H1 (cell line): ENCODE measurements at regions not wholly inside any gene's neighbourhood (a gene's known extent, or its start where the extent isn't known, plus 50 kb on each side); places are given as distances from the start of the nearest gene placed in this dataset.

Experiments
- CTCF ChIA-PET: fragments of 300-600 bp; sonication (Branson Sonifier 250); formaldehyde crosslinking; loops from one replicate; lab custom pipeline; 2021; ENCODE audit not compliant: partially characterized antibody; lab: Charles Lee
- POLR2A ChIA-PET: fragments of 300-600 bp; sonication (Branson Sonifier 250); formaldehyde crosslinking; loops from one replicate; lab custom pipeline; 2021; ENCODE audit warnings: inconsistent platforms; ENCODE audit not compliant: partially characterized antibody; lab: Charles Lee
- DNase-seq, 2 experiments: peaks; one replicate each; pipeline versions ENCODE4 v3.0.0 to v3.0.0-alpha.2; 2010 to 2022; ENCODE audit warnings: low spot score in 2 of 2, low read depth in 1 of 2, mixed read lengths in 1 of 2
- FAIRE-seq: peaks from 2 replicates; lab custom pipeline; 2011; peaks lifted over from hg19 to GRCh38; lab: Jason Lieb, UNC
- H2AFZ ChIP-seq: 2 replicates; pipeline ENCODE4 v1.8.1; 2012; ENCODE audit warnings: low read length, inconsistent platforms
- H2AK5ac ChIP-seq: 2 replicates; pipeline ENCODE4 v1.6.1; 2013; ENCODE audit warnings: low read depth, low read length
- H2BK120ac ChIP-seq: replicated peaks from 2 replicates; pipeline ENCODE3; 2013; ENCODE audit warnings: low read depth, low read length, inconsistent platforms
- H2BK12ac ChIP-seq: 2 replicates; pipeline ENCODE4 v1.6.1; 2013; ENCODE audit warnings: low read depth, low read length
- H2BK15ac ChIP-seq: 2 replicates; pipeline ENCODE4 v1.6.1; 2013; ENCODE audit warnings: low read length
- H2BK20ac ChIP-seq: 2 replicates; pipeline ENCODE4 v1.6.1; 2013; ENCODE audit warnings: low read length
- H2BK5ac ChIP-seq: 2 replicates; pipeline ENCODE4 v1.6.1; 2013; ENCODE audit warnings: low read depth, low read length
- H3K14ac ChIP-seq: 2 replicates; pipeline ENCODE4 v1.6.1; 2013; ENCODE audit warnings: inconsistent platforms; ENCODE audit not compliant: insufficient read length
- H3K18ac ChIP-seq: 2 replicates; pipeline ENCODE4 v1.6.1; 2013; ENCODE audit warnings: low read length; ENCODE audit errors: extremely low read depth
- H3K23ac ChIP-seq: 2 replicates; pipeline ENCODE4 v1.6.1; 2013; ENCODE audit warnings: inconsistent platforms; ENCODE audit not compliant: insufficient read length
- H3K23me2 ChIP-seq: 2 replicates; pipeline ENCODE4 v1.6.1; 2013; ENCODE audit warnings: low read depth, low read length
- H3K27ac ChIP-seq: 2 replicates; pipeline ENCODE4 v1.6.1; 2011; ENCODE audit warnings: low read depth, low read length, inconsistent platforms
- H3K27me3 ChIP-seq, 4 experiments: replicated peaks in 1 of 4; 1 replicate in 1 of 4; 2 replicates in 3 of 4; pipeline versions ENCODE4 v1.6.1 to v1.8.1; 2011 to 2013; ENCODE audit warnings: low read length in 3 of 4, mild to moderate bottlenecking in 3 of 4, inconsistent platforms in 2 of 4, mixed read lengths in 2 of 4, moderate library complexity in 1 of 4; ENCODE audit not compliant: control insufficient read depth in 3 of 4, insufficient read depth in 3 of 4; ENCODE audit errors: extremely low read depth in 1 of 4
- H3K36me3 ChIP-seq, 4 experiments: 2 replicates each; pipeline versions ENCODE4 v1.6.1 to v1.8.1; 2011 to 2013; ENCODE audit warnings: mild to moderate bottlenecking in 4 of 4, low read length in 3 of 4, moderate library complexity in 2 of 4, control low read depth in 1 of 4, inconsistent platforms in 1 of 4; ENCODE audit not compliant: insufficient read depth in 4 of 4, control insufficient read depth in 2 of 4
- H3K4ac ChIP-seq: replicated peaks from 2 replicates; pipeline ENCODE3; 2013; ENCODE audit warnings: low read length, low read depth, mixed read lengths, inconsistent platforms; ENCODE audit not compliant: insufficient read length
- H3K4me1 ChIP-seq, 4 experiments: replicated peaks in 1 of 4; 1 replicate in 1 of 4; 2 replicates in 3 of 4; pipeline versions ENCODE4 v1.6.1 to v1.8.1; 2011 to 2013; ENCODE audit warnings: low read length in 3 of 4, inconsistent platforms in 2 of 4, mixed read lengths in 1 of 4; ENCODE audit not compliant: insufficient read depth in 4 of 4, control insufficient read depth in 3 of 4
- H3K4me2 ChIP-seq, 2 experiments: 2 replicates each; pipeline versions ENCODE4 v1.6.1 to v1.8.1; 2011 to 2013; ENCODE audit warnings: low read depth in 2 of 2, low read length in 2 of 2, control low read depth in 1 of 2, inconsistent platforms in 1 of 2, mild to moderate bottlenecking in 1 of 2; ENCODE audit not compliant: insufficient read depth in 1 of 2
- H3K4me3 ChIP-seq, 4 experiments: fragments of 200-600, 300-600 bp in 1 of 4; sonication (generic), shearing (Covaris generic), sonication (Bioruptor Twin) in 1 of 4; 2 replicates each; pipeline versions ENCODE4 v1.5.1 to v1.8.1; 2011 to 2016; ENCODE audit warnings: low read length in 4 of 4, low read depth in 3 of 4, control low read depth in 2 of 4, inconsistent platforms in 2 of 4, mild to moderate bottlenecking in 2 of 4, mixed read lengths in 1 of 4, moderate library complexity in 1 of 4; ENCODE audit not compliant: insufficient read depth in 2 of 4; ENCODE audit errors: extremely low read depth in 1 of 4
- H3K56ac ChIP-seq: replicated peaks from 2 replicates; pipeline ENCODE3; 2013; ENCODE audit warnings: low read depth, mild to moderate bottlenecking, mixed read lengths, low read length, inconsistent platforms; ENCODE audit not compliant: insufficient read length
- H3K79me1 ChIP-seq: 2 replicates; pipeline ENCODE4 v1.6.1; 2013; ENCODE audit warnings: low read depth, low read length, control low read depth
- H3K79me2 ChIP-seq, 2 experiments: 2 replicates each; pipeline versions ENCODE4 v1.6.1 to v1.8.1; 2012 to 2013; ENCODE audit warnings: low read length in 2 of 2, mild to moderate bottlenecking in 2 of 2, inconsistent platforms in 1 of 2; ENCODE audit not compliant: insufficient read depth in 2 of 2, control insufficient read depth in 1 of 2
- H3K9ac ChIP-seq, 4 experiments: replicated peaks in 1 of 4; 1 replicate in 1 of 4; 2 replicates in 3 of 4; pipeline versions ENCODE4 v1.6.1 to v1.8.1; 2011 to 2013; ENCODE audit warnings: low read depth in 3 of 4, low read length in 3 of 4, control low read depth in 2 of 4, mild to moderate bottlenecking in 2 of 4, moderate library complexity in 2 of 4, inconsistent platforms in 1 of 4; ENCODE audit errors: extremely low read depth in 1 of 4
- H3K9me3 ChIP-seq, 2 experiments: 2 replicates each; pipeline versions ENCODE4 v1.6.1 to v1.8.1; 2012 to 2013; ENCODE audit warnings: mild to moderate bottlenecking in 2 of 2, moderate library complexity in 2 of 2, control low read depth in 1 of 2, inconsistent platforms in 1 of 2, low read depth in 1 of 2, low read length in 1 of 2, mixed read lengths in 1 of 2; ENCODE audit not compliant: insufficient read depth in 2 of 2
- H4K20me1 ChIP-seq, 2 experiments: replicated peaks in 1 of 2; 2 replicates each; pipeline versions ENCODE3 to v1.8.1; 2011 to 2013; ENCODE audit warnings: inconsistent platforms in 2 of 2, low read length in 2 of 2, mild to moderate bottlenecking in 1 of 2; ENCODE audit not compliant: insufficient read depth in 2 of 2, control insufficient read depth in 1 of 2
- H4K5ac ChIP-seq: 2 replicates; pipeline ENCODE4 v1.6.1; 2013; ENCODE audit warnings: low read length, low read depth, mixed read lengths, inconsistent platforms; ENCODE audit not compliant: insufficient read length
- H4K8ac ChIP-seq: 2 replicates; pipeline ENCODE4 v1.8.0; 2013; ENCODE audit warnings: mild to moderate bottlenecking, moderate library complexity, low read length, inconsistent platforms; ENCODE audit not compliant: insufficient read depth; ENCODE audit errors: extremely low read depth
- H4K91ac ChIP-seq: replicated peaks from 2 replicates; pipeline ENCODE3; 2013; ENCODE audit warnings: low read length, mixed read lengths, inconsistent platforms; ENCODE audit not compliant: insufficient read length
- BRCA1 ChIP-seq: IDR thresholded peaks from 2 replicates; pipeline ENCODE4 v1.6.1; 2012; ENCODE audit warnings: low read depth, low read length, improper control_type of control experiment
- CEBPB ChIP-seq: IDR thresholded peaks from 2 replicates; pipeline ENCODE4 v1.6.1; 2012; ENCODE audit warnings: low read depth, low read length
- EP300 ChIP-seq, 2 experiments: IDR thresholded peaks; 1 replicate in 1 of 2; 2 replicates in 1 of 2; pipeline ENCODE4 v1.6.1; 2011 to 2012; ENCODE audit warnings: low read depth in 2 of 2, low read length in 2 of 2, mild to moderate bottlenecking in 2 of 2, borderline replicate concordance in 1 of 2, inconsistent platforms in 1 of 2, moderate library complexity in 1 of 2
- GTF2F1 ChIP-seq: IDR thresholded peaks from 2 replicates; pipeline ENCODE4 v1.6.1; 2012; ENCODE audit warnings: low read depth, low read length, improper control_type of control experiment, borderline replicate concordance
- KDM4A ChIP-seq: IDR thresholded peaks from one replicate; pipeline ENCODE4 v1.7.1; 2012; ENCODE audit warnings: low read depth, mild to moderate bottlenecking, moderate library complexity, low read length, inconsistent platforms; ENCODE audit not compliant: severe bottlenecking
- KDM5A ChIP-seq: fragments of 200-600 bp; IDR thresholded peaks from 2 replicates; pipeline ENCODE4 v1.7.1; 2012; ENCODE audit warnings: mild to moderate bottlenecking, low read length, inconsistent platforms, mixed read lengths
- RAD21 ChIP-seq, 2 experiments: IDR thresholded peaks in 1 of 2; conservative IDR thresholded peaks in 1 of 2; 2 replicates each; pipeline ENCODE4 v1.6.1; 2011; ENCODE audit warnings: low read depth in 2 of 2, low read length in 2 of 2, improper control_type of control experiment in 1 of 2, inconsistent platforms in 1 of 2, mild to moderate bottlenecking in 1 of 2, moderate library complexity in 1 of 2
- SIRT6 ChIP-seq: IDR thresholded peaks from one replicate; pipeline ENCODE4 v1.7.1; 2012; ENCODE audit warnings: low read length, inconsistent platforms
- TAF7 ChIP-seq: optimal IDR thresholded peaks from 2 replicates; pipeline ENCODE3; 2011; ENCODE audit warnings: low read depth, mild to moderate bottlenecking, inconsistent platforms, low read length, moderate library complexity, borderline replicate concordance
- WGBS, 2 experiments: shearing (Covaris generic) in 1 of 2; methylation state at CpG; one replicate each; pipeline versions ENCODE4 v1.1.6 to v1.1.7; 2013 to 2015; ENCODE audit warnings: low lambda C conversion rate in 2 of 2, mixed read lengths in 2 of 2, inconsistent platforms in 1 of 2, low coverage in 1 of 2, missing lambda C conversion rate in 1 of 2; ENCODE audit not compliant: insufficient replicate concordance in 2 of 2, insufficient coverage in 1 of 2, insufficient read length in 1 of 2; ENCODE audit errors: extremely low coverage in 1 of 2, missing lambda C conversion rate in 1 of 2; 5-methylcytosine and 5-hydroxymethylcytosine counted together
- TF ChIP-seq, protein P1 (sequence below): IDR thresholded peaks from 2 replicates; pipeline ENCODE4 v1.6.1; 2012; ENCODE audit warnings: inconsistent platforms
- TF ChIP-seq, protein P2 (sequence below): IDR thresholded peaks from 2 replicates; pipeline ENCODE4 v1.6.1; 2012; ENCODE audit warnings: inconsistent platforms

DNA sequence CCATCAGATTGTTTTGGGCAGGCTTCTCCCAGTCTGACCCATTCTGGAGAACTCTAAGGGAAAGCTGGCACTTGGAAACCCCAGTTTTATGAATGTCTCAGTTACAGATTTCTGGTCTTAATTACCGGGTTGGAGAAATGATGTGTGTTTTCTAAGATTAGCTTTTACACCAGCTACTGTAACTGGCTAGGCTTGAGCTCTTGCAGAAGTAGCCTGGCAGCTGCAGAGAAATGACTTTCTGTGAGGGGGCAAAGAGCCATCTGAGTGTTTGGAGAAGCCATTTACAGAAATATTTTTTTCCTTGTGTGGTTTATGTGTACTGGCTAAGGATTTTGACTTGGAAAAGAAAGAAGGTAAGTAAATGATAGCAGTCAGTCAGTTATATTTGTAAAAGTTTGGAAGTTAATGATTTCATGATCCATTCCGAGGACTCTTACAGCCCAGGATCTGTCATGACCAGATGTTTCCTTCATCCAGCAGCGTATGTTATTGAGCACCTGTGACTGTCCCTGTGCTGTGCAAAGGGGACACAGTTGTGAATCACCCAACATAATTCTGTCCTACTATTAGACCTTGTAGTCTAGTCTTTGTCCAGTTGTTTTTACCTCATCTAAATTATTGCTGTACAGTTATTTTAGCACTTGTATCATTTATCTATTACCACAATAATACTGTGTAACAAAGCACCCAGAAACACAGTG is 53.7 kb upstream of the GDNF start:
- no peak overlapping the region for H2BK120ac ChIP-seq
- no peak overlapping the region for H3K14ac ChIP-seq
- H3K4ac ChIP-seq, result no peak overlapping the region
- no peak overlapping the region for H3K23ac ChIP-seq
- H3K56ac ChIP-seq, result no peak overlapping the region
- no peak overlapping the region for H3K27ac ChIP-seq
- no peaks in the 10 kb centered on the region for H3K4me1 ChIP-seq
- no peaks in the 10 kb centered on the region for H3K23me2 ChIP-seq
- H2BK20ac ChIP-seq, result no peak overlapping the region
- H3K36me3 ChIP-seq, result no peaks in the 10 kb centered on the region; a peak in 1 of 8 replicates
- no peaks in the 10 kb centered on the region for H3K79me2 ChIP-seq
- ChIA-PET CTCF (interaction anchor here (0.6 to 1.2 kb wide), 3 partner anchors 11 to 89 kb away, joined by 3 to 4 read pairs (median 3); no protein-coding TSS in a partner anchor), POLR2A (interaction anchor here (0.5 kb wide), 1 partner anchor 155 kb away, joined by 3 read pairs; no protein-coding TSS in a partner anchor)
- no peak overlapping the region for H4K5ac ChIP-seq
- no peaks in the 10 kb centered on the region for H4K20me1 ChIP-seq
- H2AFZ ChIP-seq, result no peak overlapping the region
- no peak overlapping the region for H3K4me2 ChIP-seq
- H4K8ac ChIP-seq, result no peak overlapping the region
- no peak overlapping the region for H2BK15ac ChIP-seq
- H2BK5ac ChIP-seq, result no peak overlapping the region
- DNase-seq, result no peak
- H3K18ac ChIP-seq, result no peak overlapping the region
- no peak overlapping the region for H3K4me3 ChIP-seq
- no peak overlapping the region for H2BK12ac ChIP-seq
- H4K91ac ChIP-seq, result no peak overlapping the region
- FAIRE-seq, result no peak
- no peaks in the 10 kb centered on the region for H3K9me3 ChIP-seq
- 81% methylated on average over 3 of the region's 3 CpGs; no CpG with 5 or more reads in 1 of the 2 experiments for WGBS, 2 experiments
- no peaks in the 10 kb centered on the region for H3K79me1 ChIP-seq
- H3K9ac ChIP-seq, result no peak overlapping the region
- no peak overlapping the region for H2AK5ac ChIP-seq
- no peaks in the 10 kb centered on the region for H3K27me3 ChIP-seq
- TF ChIP-seq KDM4A (no peak), TAF7 (no peak), GTF2F1 (no peak), EP300 (IDR thresholded peaks at IDR 0.05; ENCODE audit: borderline replicate concordance in 1 of 2, low read depth in 2 of 2, low read length in 2 of 2) (no peak), RAD21 (IDR thresholded peaks at IDR 0.05 in 1 of 2, conservative IDR thresholded peaks at IDR 0.05 in 1 of 2; ENCODE audit: low read depth in 2 of 2, low read length in 2 of 2) (no peak), BRCA1 (no peak), SIRT6 (no peak), CEBPB (no peak), KDM5A (no peak)
- TF ChIP-seq, protein P1, sequence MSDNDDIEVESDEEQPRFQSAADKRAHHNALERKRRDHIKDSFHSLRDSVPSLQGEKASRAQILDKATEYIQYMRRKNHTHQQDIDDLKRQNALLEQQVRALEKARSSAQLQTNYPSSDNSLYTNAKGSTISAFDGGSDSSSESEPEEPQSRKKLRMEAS, result no peak
- TF ChIP-seq, protein P2, sequence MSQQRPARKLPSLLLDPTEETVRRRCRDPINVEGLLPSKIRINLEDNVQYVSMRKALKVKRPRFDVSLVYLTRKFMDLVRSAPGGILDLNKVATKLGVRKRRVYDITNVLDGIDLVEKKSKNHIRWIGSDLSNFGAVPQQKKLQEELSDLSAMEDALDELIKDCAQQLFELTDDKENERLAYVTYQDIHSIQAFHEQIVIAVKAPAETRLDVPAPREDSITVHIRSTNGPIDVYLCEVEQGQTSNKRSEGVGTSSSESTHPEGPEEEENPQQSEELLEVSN, result no peak
